IMR-90 (cell line): ENCODE measurements at regions not wholly inside any gene's neighbourhood (a gene's known extent, or its start where the extent isn't known, plus 50 kb on each side); places are given as distances from the start of the nearest gene placed in this dataset.

Experiments
- BHLHE40 ChIP-seq: fragments of 150-350 bp; IDR thresholded peaks from 2 replicates; pipeline ENCODE4 v1.6.1; 2016; ENCODE audit warnings: mild to moderate bottlenecking, low read depth, low read length
- CHD1 ChIP-seq: IDR thresholded peaks from 2 replicates; pipeline ENCODE4 v1.6.1; 2012; ENCODE audit warnings: low read depth, low read length, improper control_type of control experiment
- CTCF ChIP-seq: conservative IDR thresholded peaks from 2 replicates; pipeline ENCODE4 v1.5.1; 2012; ENCODE audit warnings: mild to moderate bottlenecking, low read depth, low read length, improper control_type of control experiment
- MAZ ChIP-seq: IDR thresholded peaks from 2 replicates; pipeline ENCODE4 v1.6.1; 2012; ENCODE audit warnings: low read depth, mild to moderate bottlenecking, low read length, improper control_type of control experiment, moderate library complexity, borderline replicate concordance
- MXI1 ChIP-seq: IDR thresholded peaks from 2 replicates; pipeline ENCODE4 v1.6.1; 2012; ENCODE audit warnings: low read depth, mild to moderate bottlenecking, low read length, moderate library complexity, borderline replicate concordance
- RFX5 ChIP-seq: IDR thresholded peaks from 2 replicates; pipeline ENCODE4 v1.8.0; 2012; ENCODE audit warnings: low read depth, mild to moderate bottlenecking, low read length, moderate library complexity

GRCh38 chr1:244164511-244164890, 113.4 kb downstream of the ZBTB18 start:
- TF ChIP-seq RFX5 (no peak), CTCF (no peak), MAZ (no peak), CHD1 (no peak), BHLHE40 (no peak), MXI1 (no peak)
